ENCODE measurements at regions not wholly inside any gene's neighbourhood (a gene's known extent, or its start where the extent isn't known, plus 50 kb on each side); places are given as distances from the start of the nearest gene placed in this dataset.
"Not testable (repeated sequence)": the region's sequence is repeated elsewhere in the genome, so short reads cannot be mapped to it uniquely, and the experiment has no call there.

DNA sequence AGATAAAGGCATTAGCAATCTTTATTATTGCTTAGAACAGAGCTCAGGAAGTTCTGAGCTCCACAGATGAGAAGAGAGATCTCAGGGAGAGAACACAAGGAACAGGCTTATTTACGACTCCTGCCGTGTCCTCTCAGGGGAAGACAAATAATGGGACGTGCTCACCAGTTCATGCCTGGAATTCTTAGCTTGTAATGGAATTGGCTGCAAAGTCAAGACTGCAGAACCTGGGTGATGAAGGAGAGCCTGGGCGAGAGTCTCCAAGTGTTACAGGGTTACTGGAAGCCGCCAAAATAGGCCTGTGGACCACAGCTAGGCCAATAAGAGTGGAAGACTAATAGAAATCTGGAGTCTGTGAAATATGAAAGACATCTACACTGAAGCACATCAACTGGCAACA is 174.5 kb upstream of the ADAMTSL1 start:
- no peak for DNase-seq

DNA sequence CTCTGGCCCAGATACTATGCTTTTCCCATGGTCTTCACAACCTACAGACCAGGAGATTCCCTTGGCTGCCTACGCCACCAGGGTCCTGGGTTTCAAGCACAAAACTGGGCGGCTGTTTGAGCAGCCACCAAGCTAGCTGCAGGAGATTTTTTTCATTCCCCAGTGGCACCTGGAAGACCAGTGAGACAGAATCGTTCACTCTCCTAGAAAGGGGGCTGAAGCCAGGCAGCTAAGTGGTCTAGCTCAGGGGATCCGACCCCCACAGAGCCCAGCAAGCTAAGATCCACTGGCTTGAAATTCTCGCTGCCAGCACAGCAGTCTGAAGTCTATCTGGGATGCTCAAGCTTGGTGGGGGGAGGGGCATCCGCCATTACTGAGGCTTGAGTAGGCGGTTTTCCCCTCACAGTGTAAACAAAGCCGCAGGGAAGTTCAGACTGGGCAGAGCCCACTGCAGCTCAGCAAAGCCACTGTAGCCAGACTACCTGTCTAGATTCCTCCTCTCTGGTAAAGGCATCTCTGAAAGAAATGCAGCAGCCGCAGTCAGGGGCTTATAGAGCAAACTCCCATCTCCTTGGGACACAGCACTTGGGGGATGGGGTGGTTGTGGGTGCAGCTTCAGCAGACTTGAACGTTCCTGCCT is 168.7 kb upstream of the ADAMTSL1 start:
- not testable (repeated sequence) for DNase-seq

DNA sequence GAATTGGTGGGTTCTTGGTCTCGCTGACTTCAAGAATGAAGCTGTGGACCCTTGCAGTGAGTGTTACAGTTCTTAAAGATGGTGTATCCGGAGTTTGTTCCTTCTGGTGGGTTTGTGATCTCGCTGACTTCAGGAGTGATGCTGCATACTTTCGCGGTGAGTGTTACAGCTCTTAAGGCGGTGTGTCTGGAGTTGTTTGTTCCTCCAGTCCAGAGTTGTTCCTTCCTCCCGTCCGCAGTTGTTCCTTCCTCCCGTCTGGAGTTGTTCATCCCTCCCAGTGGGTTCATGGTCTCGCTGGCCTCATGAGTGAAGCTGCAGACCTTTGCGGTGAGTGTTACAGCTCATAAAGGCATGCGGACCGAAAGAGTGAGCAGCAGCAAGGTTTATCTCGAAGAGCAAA is 159.6 kb upstream of the ADAMTSL1 start:
- no peak for DNase-seq

DNA sequence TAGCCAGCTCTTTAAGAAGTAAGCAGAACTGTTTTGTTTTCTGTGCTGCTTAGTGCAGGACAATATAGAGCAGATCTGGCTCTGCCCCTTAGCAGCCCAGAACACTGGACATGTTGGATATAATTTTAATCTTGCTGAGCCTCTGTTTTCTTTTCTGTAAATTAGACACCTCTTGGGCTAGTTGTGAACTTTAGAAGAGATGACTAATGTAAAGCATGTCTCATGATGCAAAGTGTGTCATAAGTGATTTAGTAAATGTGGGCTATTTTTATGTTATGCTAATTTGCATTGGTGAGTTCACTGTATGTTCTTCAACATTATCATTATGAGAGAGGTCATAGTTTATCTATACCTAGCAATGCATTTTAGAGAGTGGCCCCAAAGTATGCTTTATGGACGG is 156.1 kb upstream of the ADAMTSL1 start:
- peak in 2 of 4 experiments; percentile 7 to 22 for DNase-seq

DNA sequence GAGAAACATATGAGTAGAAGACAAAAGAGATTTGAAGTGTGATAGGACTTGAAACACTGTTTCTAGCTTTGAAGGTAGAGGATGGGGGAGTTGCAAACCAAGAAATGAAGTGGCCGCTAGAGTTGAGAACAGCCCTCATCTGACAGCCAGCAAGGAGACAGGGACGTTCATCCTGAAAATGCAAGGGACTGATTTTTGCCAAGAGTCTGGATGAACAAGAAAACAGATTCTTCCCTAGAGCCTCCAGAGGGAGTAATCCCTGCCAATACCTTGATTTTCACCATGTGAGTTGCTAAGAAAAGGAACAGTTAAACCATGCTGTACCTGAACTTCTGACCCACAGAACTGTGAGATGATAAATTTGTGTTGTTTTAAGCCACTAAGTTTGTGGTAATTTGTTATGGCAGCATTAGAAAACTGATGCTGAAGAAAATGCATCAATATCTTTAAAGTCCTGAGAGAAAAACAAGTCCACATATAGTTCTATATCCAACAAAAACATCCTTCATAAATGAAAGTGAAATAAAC is 154.0 kb upstream of the ADAMTSL1 start:
- DNase-seq, result no peak

DNA sequence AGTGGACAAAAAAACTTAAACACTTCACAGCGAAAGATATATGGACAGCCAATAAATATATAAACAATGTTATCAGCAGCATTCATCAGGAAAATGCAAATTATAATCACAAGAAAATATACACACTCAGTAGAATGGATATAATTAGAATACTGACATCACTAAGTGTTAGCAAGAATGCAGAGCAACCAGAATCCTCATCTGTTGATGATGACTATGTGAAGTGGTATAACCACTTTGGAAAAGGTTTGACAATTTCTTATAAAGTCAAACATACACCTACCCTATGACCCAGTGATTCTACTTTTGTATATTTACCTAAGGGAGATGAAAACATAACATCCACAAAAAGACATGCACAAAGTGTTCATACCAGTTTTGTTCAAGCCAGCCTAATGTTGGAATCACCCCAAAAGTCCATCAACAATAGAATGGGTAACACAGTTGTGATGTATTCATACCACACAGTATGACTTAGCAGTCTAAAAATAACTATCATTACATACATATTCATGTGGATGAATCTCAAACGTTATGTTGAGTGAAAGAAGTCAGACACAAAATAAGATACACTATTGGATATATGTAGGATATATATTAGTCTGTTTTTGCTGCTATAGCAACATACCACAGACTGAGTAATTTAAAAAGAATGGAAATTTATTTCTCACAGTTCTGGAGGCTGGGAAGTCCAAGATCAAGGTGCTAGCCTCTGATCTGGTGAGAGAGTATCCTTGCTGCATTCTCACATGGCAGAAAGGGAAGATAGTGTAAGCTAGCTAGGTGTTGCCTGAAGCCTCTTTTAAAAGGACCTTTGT is 148.8 kb upstream of the ADAMTSL1 start:
- no peak for DNase-seq

DNA sequence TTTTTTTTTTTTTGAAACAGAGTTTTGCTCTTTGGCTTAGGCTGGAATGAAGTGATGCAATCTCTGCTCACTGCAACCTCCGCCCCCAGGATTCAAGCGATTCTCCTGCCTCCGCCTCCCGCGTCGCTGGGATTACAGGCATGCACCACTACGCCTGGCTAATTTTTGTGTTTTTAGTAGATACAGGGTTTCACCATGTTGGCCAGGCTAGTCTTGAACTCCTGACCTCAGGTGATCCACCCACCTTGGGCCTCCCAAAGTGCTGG is 148.3 kb upstream of the ADAMTSL1 start:
- DNase-seq, result not testable (repeated sequence)

DNA sequence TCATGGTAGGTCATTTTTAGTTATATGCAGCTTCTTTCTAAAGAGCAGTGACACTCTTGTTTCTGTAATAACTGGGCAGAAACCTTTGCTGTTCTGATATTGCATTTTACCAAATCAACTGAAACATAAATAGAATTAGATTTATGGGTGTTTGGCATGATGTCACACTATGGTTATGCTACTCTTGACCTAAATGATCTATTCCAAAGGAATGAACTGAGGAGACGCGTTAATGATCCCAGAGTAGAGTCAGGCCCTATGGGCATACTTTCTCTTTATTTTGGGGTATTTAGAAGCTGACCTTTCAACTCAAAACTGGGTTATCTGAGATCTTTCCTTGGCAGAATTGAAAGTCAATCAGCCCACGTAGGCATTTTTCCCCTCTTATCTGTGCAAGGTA is 146.8 kb upstream of the ADAMTSL1 start:
- DNase-seq, result no peak

DNA sequence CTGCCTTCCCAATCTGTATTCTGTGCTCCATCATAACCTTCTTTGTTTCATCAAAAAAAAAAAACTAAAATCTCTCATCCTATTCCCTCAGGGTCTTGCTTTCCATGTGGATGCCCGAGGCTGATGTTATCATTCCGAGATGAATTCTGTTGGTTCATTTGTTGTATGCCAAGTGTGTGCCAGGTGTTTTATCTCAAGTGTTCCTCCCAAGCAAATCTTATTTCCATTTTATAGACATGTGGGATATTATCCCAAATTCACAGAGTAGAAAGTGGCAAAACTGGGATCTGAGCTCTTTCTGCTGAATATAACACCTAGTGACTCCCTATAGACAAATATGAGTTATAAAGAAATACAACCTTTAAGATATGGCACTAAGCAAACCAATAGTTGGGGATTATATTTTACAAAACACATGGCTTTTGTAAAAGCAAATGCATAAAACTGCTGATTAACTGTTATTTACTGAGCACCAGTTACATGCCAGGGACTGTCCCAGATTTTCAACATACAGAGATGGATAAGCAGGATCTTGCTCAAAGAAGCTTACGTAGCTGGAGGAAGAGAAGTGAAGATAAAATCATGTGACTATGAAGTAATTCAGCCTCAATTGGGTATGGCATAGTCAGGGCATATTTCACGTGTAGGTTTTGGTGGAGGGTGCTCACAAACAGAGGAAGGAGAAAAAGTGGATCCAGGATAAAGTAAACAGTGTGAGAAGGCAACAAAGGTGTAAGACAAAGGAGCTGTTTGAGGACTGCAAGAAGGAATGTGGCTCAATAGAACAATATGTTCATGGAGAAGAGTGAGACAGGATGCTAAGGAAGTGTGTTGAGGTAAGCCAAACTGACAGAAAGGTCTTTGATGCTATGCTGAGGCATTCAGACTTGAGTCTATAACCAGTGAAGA is 143.3 kb upstream of the ADAMTSL1 start:
- DNase-seq, result peak in 1 of 4 experiments; percentile 7

DNA sequence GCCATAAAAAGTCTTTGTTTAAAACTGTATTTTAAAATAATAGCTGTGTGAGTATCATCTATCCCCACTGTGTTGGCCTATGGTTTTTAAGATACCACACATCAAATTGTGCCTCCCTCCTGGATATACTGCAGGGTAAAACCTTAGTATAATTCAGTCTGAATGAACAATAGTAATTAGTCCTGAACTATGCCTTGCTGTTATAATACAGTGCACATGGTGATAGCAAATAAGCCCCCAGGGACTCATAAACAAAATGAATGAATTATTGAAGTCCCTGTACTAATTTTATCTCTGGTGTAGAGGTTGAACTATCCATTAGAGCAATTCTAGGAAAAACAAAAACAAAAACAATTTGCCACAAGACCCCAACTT is 142.7 kb upstream of the ADAMTSL1 start:
- no peak for DNase-seq

DNA sequence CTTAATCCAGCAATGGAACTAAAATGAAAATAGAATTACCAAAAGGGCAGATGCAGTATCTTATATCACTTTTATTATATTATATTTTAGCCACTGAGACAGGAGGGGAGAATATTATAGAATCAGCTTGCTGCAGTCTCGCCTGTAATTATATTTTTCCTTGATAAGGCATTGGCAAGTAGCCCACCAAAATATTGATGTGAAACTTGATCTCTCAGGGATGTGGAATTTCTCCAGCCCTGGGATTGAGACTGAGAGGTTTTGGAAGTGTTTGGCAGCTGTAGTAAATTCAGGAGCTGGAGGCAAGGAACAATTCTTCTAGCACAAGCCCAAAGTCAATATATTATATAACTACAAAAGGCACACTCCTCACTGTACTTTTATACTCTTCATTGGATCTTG is 142.1 kb upstream of the ADAMTSL1 start:
- DNase-seq, result no peak

DNA sequence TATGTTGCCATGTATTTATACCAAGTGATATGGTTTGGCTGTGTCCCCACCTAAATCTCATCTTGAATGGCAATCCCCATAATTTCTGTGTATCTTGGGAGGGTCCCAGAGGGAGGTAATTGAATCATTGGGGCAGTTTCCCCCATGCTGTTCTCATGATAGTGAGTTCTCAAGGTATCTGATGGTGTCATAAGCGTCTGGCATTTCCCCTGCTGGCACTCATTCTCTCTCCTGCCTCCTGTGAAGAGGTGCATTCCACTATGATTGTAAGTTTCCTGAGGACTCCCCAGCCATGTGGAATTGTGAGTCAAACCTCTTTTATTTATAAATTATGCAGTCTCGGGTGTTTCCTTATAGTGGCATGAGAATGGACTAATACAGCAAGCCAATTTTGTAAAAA is 140.8 kb upstream of the ADAMTSL1 start:
- DNase-seq, result no peak

DNA sequence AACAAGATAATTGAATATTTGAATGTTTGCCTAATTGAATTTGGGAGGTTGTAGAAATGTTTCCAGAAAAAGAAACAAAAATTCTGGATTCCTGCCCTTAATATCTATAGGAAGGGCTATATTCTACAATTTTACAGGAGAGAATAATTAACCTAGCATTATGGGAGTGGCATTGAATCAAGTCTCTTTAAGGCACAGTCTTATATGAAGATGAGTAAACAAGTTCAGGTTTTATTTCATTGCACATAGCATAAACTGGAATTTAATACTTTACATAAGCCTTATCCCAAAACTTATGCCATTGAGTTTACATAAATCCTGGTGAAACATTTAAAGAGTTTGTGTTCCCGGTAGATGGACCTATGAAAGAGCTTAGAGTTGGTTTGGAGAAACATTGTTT is 138.1 kb upstream of the ADAMTSL1 start:
- DNase-seq, result no peak

DNA sequence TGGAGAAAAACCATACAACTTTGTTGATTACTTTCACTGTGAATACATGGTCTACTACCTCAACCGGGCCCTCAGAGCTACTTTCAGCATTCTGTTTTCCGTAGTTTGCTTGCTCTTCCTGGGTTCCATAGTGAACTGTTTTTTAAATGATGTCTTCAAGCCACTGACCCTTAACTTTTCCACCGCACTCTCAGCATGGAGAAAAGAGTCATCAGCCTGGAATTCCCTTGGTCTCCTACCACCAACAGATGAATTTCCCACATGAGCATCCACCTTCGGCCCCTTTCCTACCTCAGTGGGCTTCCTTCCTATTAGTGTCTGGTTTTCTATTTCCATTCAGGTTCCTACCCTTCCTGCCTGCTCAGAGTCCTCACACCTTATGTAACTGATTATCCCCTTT is 135.9 kb upstream of the ADAMTSL1 start:
- DNase-seq, result no peak

DNA sequence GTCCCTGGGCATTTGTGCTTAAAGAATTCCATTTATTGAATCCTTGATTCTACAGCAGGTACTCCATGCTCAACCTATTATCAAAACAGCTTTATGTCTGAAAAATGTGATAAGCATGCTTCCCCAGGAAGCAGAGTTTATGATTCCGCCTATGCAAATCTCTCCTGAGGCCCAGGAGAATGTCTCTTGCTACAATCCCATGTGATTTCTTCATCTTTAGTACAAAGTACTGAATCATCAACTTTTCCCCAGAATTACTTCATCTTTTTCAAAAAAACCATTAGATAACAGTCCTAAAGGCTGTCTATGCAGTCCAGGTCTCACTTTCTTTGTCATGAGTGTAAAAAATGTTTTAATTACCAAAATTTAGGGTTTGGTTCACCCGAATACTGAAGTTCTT is 130.2 kb upstream of the ADAMTSL1 start:
- DNase-seq, result peak in 2 of 4 experiments; percentile 5 to 13

DNA sequence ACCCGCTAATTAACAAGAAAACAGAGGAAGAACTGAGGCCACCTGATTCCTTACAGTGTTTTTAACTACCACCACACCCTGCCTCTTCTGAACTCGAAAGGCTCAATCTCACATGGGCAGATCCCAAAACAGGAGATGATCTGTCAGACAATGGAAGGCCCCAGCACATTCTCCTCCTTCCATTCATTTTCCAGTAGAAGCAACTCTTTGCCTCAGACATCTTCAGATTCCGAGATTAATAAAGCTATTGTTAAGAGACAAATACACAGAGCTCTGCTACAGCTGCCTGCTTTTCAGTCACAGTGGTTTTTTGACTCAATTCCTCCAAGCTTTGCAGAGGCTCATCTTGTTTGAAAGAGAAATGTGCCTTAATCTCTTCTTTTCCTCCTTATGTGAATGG is 127.2 kb upstream of the ADAMTSL1 start:
- no peak for DNase-seq

DNA sequence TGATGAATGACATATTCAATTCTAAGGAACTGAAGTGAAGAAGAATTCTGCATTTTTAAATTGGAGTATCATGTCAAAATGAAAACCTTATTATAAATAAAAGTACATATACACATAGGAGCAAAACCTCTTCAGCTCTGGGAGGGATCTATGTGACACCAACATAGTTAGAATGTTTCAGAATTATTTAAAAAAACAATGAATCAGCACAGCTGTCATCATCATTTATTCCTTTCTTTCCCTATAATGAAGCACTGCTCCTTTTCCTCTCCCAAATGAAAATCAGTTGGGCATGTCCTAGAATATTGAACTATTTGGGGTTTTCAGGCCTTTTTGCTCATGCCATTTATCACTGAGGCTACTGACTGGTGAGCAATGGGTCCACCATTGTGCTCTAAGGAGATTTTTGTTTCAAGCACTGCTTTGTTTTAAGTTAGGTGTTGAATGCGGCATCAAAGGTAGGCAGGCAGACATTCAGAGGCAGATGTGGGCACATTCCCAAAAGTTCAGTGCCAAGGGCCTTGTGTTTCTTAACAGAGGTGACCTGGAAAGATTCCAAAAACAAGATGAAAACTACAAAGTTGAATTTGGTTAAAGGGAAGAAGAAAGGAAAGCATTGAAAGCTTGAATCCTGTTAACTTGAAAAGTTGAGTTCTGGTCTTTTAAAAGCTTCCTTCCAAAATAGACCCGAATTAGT is 126.4 kb upstream of the ADAMTSL1 start:
- no peak for DNase-seq

DNA sequence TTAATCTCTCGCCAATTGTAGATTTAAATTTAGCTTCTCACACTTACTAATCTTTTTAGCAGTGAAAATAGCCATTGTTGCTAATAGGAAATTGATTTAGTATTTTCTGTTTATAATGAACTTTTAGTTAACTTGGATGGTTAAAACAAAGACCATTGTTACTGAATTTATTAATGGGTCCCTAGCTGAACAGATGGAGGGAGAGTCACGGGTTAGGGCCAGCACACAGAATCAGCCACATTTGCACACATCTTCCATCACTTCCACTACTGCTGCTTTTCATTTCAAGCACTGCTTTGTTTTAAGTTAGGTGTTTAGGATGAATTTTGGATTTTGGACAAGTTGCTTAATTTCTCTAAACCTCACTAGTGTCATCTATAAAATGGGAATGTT is 125.9 kb upstream of the ADAMTSL1 start:
- no peak for DNase-seq

DNA sequence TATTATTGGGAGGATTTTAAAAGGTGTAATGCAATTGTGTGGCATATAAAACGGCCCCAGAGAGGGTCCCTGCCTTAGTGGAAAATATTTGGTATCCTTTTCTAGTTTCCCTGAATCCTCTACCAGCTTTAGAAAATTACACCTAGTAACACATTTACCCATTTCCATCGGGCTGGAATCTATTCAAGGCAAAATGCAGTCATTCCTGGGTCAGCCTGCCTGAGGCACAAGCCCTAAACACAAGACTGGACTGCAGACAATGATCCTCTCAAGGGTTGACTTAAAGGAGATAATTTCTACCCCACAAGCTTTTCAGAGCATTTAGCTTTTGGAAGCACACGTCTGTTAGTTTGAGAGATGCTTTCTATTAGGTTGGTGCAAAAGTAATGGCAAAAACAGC is 124.4 kb upstream of the ADAMTSL1 start:
- DNase-seq, result no peak

DNA sequence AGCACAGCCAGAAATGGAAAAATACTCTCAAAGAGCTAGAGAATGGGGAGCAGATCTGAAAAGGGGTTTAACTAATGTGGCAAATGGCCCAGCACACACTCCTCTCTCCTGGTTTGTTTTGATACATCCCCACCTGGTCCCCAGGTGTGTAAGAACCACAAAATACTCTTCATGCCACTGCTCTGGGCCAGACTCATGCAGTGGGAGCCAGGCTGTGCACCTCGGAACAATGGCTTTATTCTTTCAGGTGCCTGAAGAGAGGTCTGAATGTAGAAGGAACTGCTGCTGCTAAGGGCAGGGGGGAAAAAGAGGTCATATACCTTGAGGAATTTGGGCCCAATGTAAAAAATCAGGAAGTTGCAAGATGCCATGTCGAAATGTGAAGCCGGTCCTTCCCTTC is 123.9 kb upstream of the ADAMTSL1 start:
- no peak for DNase-seq

DNA sequence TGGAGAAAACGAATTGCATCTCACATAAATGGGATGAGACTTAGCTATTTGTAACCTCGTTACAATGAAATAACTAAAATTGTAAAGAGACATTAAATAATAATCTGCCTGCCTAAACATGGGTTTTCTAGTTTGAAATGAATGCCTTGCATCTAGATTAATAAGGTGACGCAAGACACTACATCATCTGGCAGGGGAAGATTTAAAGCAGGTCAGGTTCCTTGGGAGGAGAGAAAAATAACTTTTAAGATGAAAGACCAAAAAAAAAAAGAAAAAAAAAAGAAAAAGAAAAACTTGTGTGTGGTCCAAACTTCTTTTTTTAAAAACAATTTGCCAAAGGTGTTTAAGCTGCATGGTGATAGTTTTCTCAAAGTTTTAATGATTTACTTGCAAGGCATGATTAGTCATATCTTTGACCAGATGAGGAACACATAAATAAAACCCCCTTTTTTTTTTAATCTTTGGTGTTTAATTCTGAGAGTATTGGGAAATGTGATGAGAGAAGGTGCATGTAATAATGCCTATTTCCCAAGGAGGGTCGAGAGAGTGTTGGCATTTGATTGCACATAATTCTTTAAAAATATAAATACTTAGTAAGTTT is 122.9 kb upstream of the ADAMTSL1 start:
- DNase-seq, result no peak

DNA sequence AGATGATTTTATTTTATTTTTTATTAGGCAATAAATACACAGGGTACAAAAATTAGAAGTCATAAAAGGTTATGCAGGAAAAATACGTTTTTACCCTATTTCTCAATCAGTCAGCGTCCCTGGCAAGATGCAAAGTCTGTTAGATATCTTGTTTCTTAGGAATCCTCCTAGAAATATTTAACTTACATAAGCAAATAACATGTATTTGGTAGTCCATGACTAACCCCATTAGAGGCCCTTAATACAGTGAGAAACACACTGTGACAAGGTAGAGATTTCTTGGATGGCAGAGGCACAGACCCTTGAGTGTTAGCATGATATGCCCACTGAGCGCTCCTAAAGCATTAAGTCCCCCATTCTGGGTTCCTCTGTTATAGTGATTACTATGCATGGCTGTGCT is 121.2 kb upstream of the ADAMTSL1 start:
- DNase-seq, result no peak

Data from suppressor macrophage (primary cell).